ENCODE measurements at regions not wholly inside any gene's neighbourhood (a gene's known extent, or its start where the extent isn't known, plus 50 kb on each side); places are given as distances from the start of the nearest gene placed in this dataset.

GRCh38 chr6:19444041-19444440 lies 393.1 kb upstream of the ID4 start:
- no peak overlapping the region for H2AFZ ChIP-seq (ENCODE audit: insufficient read depth, low read depth, low read length, poor library complexity, severe bottlenecking)
- H3K4me2 ChIP-seq (replicated peaks; ENCODE audit: extremely low read depth, low read length, poor library complexity, severe bottlenecking) = no peak overlapping the region
- intact Hi-C loops (cut with micrococcal nuclease) = no loop called here
- no peaks in the 10 kb centered on the region for H3K9me3 ChIP-seq (replicated peaks in 1 of 2; ENCODE audit: control insufficient read depth in 1 of 2, insufficient read depth in 1 of 2, low read length in 2 of 2)
- Mint-ChIP-seq H3K27me3 (ENCODE audit: low read depth in 3 of 3) (no peaks in the 10 kb centered on the region), H3K36me3 (no peaks in the 10 kb centered on the region), H3K9me3 (peaks cover 0 to 8% (median 3%) of the 10 kb centered on the region in 7 donors), H3K4me3 (no peak overlapping the region), H3K27ac (no peak overlapping the region), H3K4me1 (no peaks in the 10 kb centered on the region)
- no peaks in the 10 kb centered on the region for H3K27me3 ChIP-seq (ENCODE audit: control insufficient read depth in 2 of 2, insufficient read depth in 2 of 2, low read length in 2 of 2)
- H3K79me2 ChIP-seq (ENCODE audit: insufficient read depth, low read length) = no peaks in the 10 kb centered on the region
- no peak overlapping the region for H3K4me3 ChIP-seq (replicated peaks in 1 of 3; ENCODE audit: low read depth in 2 of 3, low read length in 3 of 3)
- TF ChIP-seq CTCF (IDR thresholded peaks at IDR 0.05) = no peak
- no peak overlapping the region for H3K27ac ChIP-seq (ENCODE audit: low read depth in 1 of 2, low read length in 2 of 2)
- DNase-seq = no peak
- no peaks in the 10 kb centered on the region for H3K4me1 ChIP-seq (ENCODE audit: control insufficient read depth in 1 of 2, insufficient read depth in 2 of 2, low read length in 2 of 2)
- WGBS (ENCODE audit: insufficient coverage) = no CpG with 5 or more reads among the region's 4 CpGs
- H3K9ac ChIP-seq (ENCODE audit: insufficient read depth, low read length, poor library complexity, severe bottlenecking) = no peak overlapping the region
- H4K20me1 ChIP-seq (ENCODE audit: insufficient read depth, low read length) = no peaks in the 10 kb centered on the region
- no peaks in the 10 kb centered on the region for H3K36me3 ChIP-seq (replicated peaks in 1 of 2; ENCODE audit: control insufficient read depth in 1 of 2, insufficient read depth in 2 of 2, low read length in 2 of 2)

- WGBS (ENCODE audit: insufficient coverage) = no CpG with 5 or more reads among the region's 1 CpG
- Histone ChIP-seq H3K9ac (ENCODE audit: insufficient read depth, low read length, poor library complexity, severe bottlenecking) (no peak overlapping the region), H3K27ac (ENCODE audit: low read depth in 1 of 2, low read length in 2 of 2) (no peak overlapping the region), H3K36me3 (replicated peaks in 1 of 2; ENCODE audit: control insufficient read depth in 1 of 2, insufficient read depth in 2 of 2, low read length in 2 of 2) (no peaks in the 10 kb centered on the region), H3K79me2 (ENCODE audit: insufficient read depth, low read length) (no peaks in the 10 kb centered on the region), H3K4me3 (replicated peaks in 1 of 3; ENCODE audit: low read depth in 2 of 3, low read length in 3 of 3) (no peak overlapping the region), H3K4me2 (replicated peaks; ENCODE audit: extremely low read depth, low read length, poor library complexity, severe bottlenecking) (no peak overlapping the region), H3K4me1 (ENCODE audit: control insufficient read depth in 1 of 2, insufficient read depth in 2 of 2, low read length in 2 of 2) (no peaks in the 10 kb centered on the region), H3K27me3 (ENCODE audit: control insufficient read depth in 2 of 2, insufficient read depth in 2 of 2, low read length in 2 of 2) (no peaks in the 10 kb centered on the region), H3K9me3 (replicated peaks in 1 of 2; ENCODE audit: control insufficient read depth in 1 of 2, insufficient read depth in 1 of 2, low read length in 2 of 2) (no peaks in the 10 kb centered on the region), H4K20me1 (ENCODE audit: insufficient read depth, low read length) (no peaks in the 10 kb centered on the region), H2AFZ (ENCODE audit: insufficient read depth, low read depth, low read length, poor library complexity, severe bottlenecking) (no peak overlapping the region)
- peaks cover 0 to 8% (median 3%) of the 10 kb centered on the region in 7 donors for H3K9me3 Mint-ChIP-seq
- intact Hi-C loops (cut with micrococcal nuclease) = no loop called here
- H3K27me3 Mint-ChIP-seq (ENCODE audit: low read depth in 3 of 3) = no peaks in the 10 kb centered on the region
- no peak for TF ChIP-seq CTCF (IDR thresholded peaks at IDR 0.05)
- no peak for DNase-seq
- H3K4me1 Mint-ChIP-seq = no peaks in the 10 kb centered on the region
- H3K4me3 Mint-ChIP-seq = no peak overlapping the region
- H3K27ac Mint-ChIP-seq = no peak overlapping the region
- no peaks in the 10 kb centered on the region for H3K36me3 Mint-ChIP-seq
These were observed 392.7 kb upstream of the ID4 start for GRCh38 chr6:19444481-19444880.

All from CD14-positive monocyte (primary cell).